DOHH2 (cell line): ENCODE measurements at regions not wholly inside any gene's neighbourhood (a gene's known extent, or its start where the extent isn't known, plus 50 kb on each side); places are given as distances from the start of the nearest gene placed in this dataset.

ENCODE experiments used
- H3F3A ChIP-seq: fragments of 200-600 bp; sonication (generic), shearing (Covaris generic); 2 replicates; pipeline ENCODE4 v1.6.0; 2016; ENCODE audit warnings: antibody characterized with exemption, mild to moderate bottlenecking; ENCODE audit not compliant: control insufficient read depth, insufficient read depth
- H3K27ac ChIP-seq: fragments of 200-600 bp; sonication (generic); 2 replicates; pipeline ENCODE4 v1.5.1; 2014; ENCODE audit warnings: low read depth, mild to moderate bottlenecking, low read length, moderate library complexity
- H3K27me3 ChIP-seq: fragments of 200-600 bp; sonication (generic); 2 replicates; pipeline ENCODE4 v1.6.1; 2014; ENCODE audit warnings: mild to moderate bottlenecking, low read length, mixed read lengths; ENCODE audit not compliant: control insufficient read depth
- H3K36me3 ChIP-seq: fragments of 200-600 bp; sonication (generic); 2 replicates; pipeline ENCODE4 v1.6.1; 2014; ENCODE audit warnings: mild to moderate bottlenecking, low read length, moderate library complexity, mixed read lengths; ENCODE audit not compliant: control insufficient read depth
- H3K4me1 ChIP-seq: fragments of 200-600 bp; sonication (generic); 2 replicates; pipeline ENCODE4 v1.6.1; 2014; ENCODE audit warnings: mild to moderate bottlenecking, low read length, mixed read lengths; ENCODE audit not compliant: control insufficient read depth
- H3K4me2 ChIP-seq: fragments of 200-600 bp; sonication (generic); 2 replicates; pipeline ENCODE4 v1.6.0; 2014; ENCODE audit warnings: mild to moderate bottlenecking, low read length, moderate library complexity
- H3K4me3 ChIP-seq: fragments of 200-600 bp; sonication (generic); 2 replicates; pipeline ENCODE4 v1.5.1; 2014; ENCODE audit warnings: mild to moderate bottlenecking, low read length, mixed read lengths
- H3K79me2 ChIP-seq: fragments of 200-600 bp; sonication (generic); 2 replicates; pipeline ENCODE4 v1.6.1; 2014; ENCODE audit warnings: mild to moderate bottlenecking, low read length, mixed read lengths; ENCODE audit not compliant: control insufficient read depth
- H3K9me2 ChIP-seq: fragments of 200-600 bp; sonication (generic); replicated peaks from 2 replicates; pipeline ENCODE4 v1.6.1; 2014; ENCODE audit warnings: mild to moderate bottlenecking, low read length, mixed read lengths; ENCODE audit not compliant: control insufficient read depth
- H3K9me3 ChIP-seq: fragments of 200-600 bp; sonication (generic); 2 replicates; pipeline ENCODE4 v1.6.1; 2014; ENCODE audit warnings: antibody characterized with exemption, low read length, mixed read lengths; ENCODE audit not compliant: control insufficient read depth, insufficient read depth
- H4K20me1 ChIP-seq: fragments of 200-600 bp; sonication (generic); 2 replicates; pipeline ENCODE4 v1.6.0; 2014; ENCODE audit warnings: low read depth, mild to moderate bottlenecking, antibody characterized with exemption, low read length, moderate library complexity; ENCODE audit not compliant: control insufficient read depth, insufficient read depth
- CTCF ChIP-seq: fragments of 200-600 bp; sonication (generic); IDR thresholded peaks from one replicate; pipeline ENCODE4 v1.5.1; 2014; ENCODE audit warnings: antibody characterized with exemption, mild to moderate bottlenecking, low read depth, low read length; ENCODE audit not compliant: poor library complexity, severe bottlenecking
- EZH2phosphoT487 ChIP-seq: fragments of 200-600 bp; sonication (generic); IDR thresholded peaks from 2 replicates; pipeline ENCODE4 v1.6.1; 2017; ENCODE audit warnings: borderline replicate concordance, mild to moderate bottlenecking, antibody characterized with exemption, low read length, moderate library complexity, mixed read lengths

GRCh38 chr4:30525662-30526315 lies 194.4 kb upstream of the PCDH7 start:
- no peaks in the 10 kb centered on the region for H3K9me2 ChIP-seq
- H3F3A ChIP-seq: no peaks in the 10 kb centered on the region
- TF ChIP-seq EZH2phosphoT487 (no peak), CTCF (no peak)
- H3K4me3 ChIP-seq: no peak overlapping the region
- H3K27ac ChIP-seq: no peak overlapping the region
- H3K27me3 ChIP-seq: no peaks in the 10 kb centered on the region
- H4K20me1 ChIP-seq: no peaks in the 10 kb centered on the region
- H3K4me2 ChIP-seq: no peak overlapping the region
- no peaks in the 10 kb centered on the region for H3K9me3 ChIP-seq
- H3K4me1 ChIP-seq: no peaks in the 10 kb centered on the region
- no peaks in the 10 kb centered on the region for H3K79me2 ChIP-seq
- H3K36me3 ChIP-seq: no peaks in the 10 kb centered on the region

GRCh38 chr4:30535255-30535654 lies 184.9 kb upstream of the PCDH7 start:
- no peaks in the 10 kb centered on the region for H4K20me1 ChIP-seq
- TF ChIP-seq CTCF (no peak), EZH2phosphoT487 (no peak)
- no peaks in the 10 kb centered on the region for H3F3A ChIP-seq
- H3K9me2 ChIP-seq: no peaks in the 10 kb centered on the region
- H3K27me3 ChIP-seq: no peaks in the 10 kb centered on the region
- H3K27ac ChIP-seq: no peak overlapping the region
- no peaks in the 10 kb centered on the region for H3K9me3 ChIP-seq
- no peaks in the 10 kb centered on the region for H3K4me1 ChIP-seq
- no peak overlapping the region for H3K4me3 ChIP-seq
- no peaks in the 10 kb centered on the region for H3K79me2 ChIP-seq
- H3K4me2 ChIP-seq: no peak overlapping the region
- no peaks in the 10 kb centered on the region for H3K36me3 ChIP-seq

GRCh38 chr4:30536231-30536630 lies 183.9 kb upstream of the PCDH7 start:
- no peaks in the 10 kb centered on the region for H4K20me1 ChIP-seq
- no peaks in the 10 kb centered on the region for H3K27me3 ChIP-seq
- no peak overlapping the region for H3K4me2 ChIP-seq
- H3K9me3 ChIP-seq: no peaks in the 10 kb centered on the region
- H3K27ac ChIP-seq: no peak overlapping the region
- no peak for TF ChIP-seq EZH2phosphoT487
- TF ChIP-seq CTCF: no peak
- no peak overlapping the region for H3K4me3 ChIP-seq
- no peaks in the 10 kb centered on the region for H3F3A ChIP-seq
- H3K9me2 ChIP-seq: no peaks in the 10 kb centered on the region
- no peaks in the 10 kb centered on the region for H3K36me3 ChIP-seq
- no peaks in the 10 kb centered on the region for H3K79me2 ChIP-seq
- H3K4me1 ChIP-seq: no peaks in the 10 kb centered on the region

- no peak overlapping the region for H3K4me3 ChIP-seq
- no peaks in the 10 kb centered on the region for H3K9me3 ChIP-seq
- no peaks in the 10 kb centered on the region for H3K9me2 ChIP-seq
- no peaks in the 10 kb centered on the region for H3K4me1 ChIP-seq
- no peaks in the 10 kb centered on the region for H3K79me2 ChIP-seq
- H3K4me2 ChIP-seq: no peak overlapping the region
- TF ChIP-seq CTCF: no peak
- no peak for TF ChIP-seq EZH2phosphoT487
- no peak overlapping the region for H3K27ac ChIP-seq
- no peaks in the 10 kb centered on the region for H3F3A ChIP-seq
- H4K20me1 ChIP-seq: no peaks in the 10 kb centered on the region
- H3K27me3 ChIP-seq: no peaks in the 10 kb centered on the region
- no peaks in the 10 kb centered on the region for H3K36me3 ChIP-seq
These were observed 182.7 kb upstream of the PCDH7 start for GRCh38 chr4:30537456-30537855.
